Kidney (tissue), 13 donors: ENCODE measurements at regions not wholly inside any gene's neighbourhood (a gene's known extent, or its start where the extent isn't known, plus 50 kb on each side); places are given as distances from the start of the nearest gene placed in this dataset.

Experiments
- DNase-seq, 5 donors: peaks; one replicate each; pipeline ENCODE4 v3.0.0-alpha.2; 2013 to 2020
- FAIRE-seq: peaks from 2 replicates; lab custom pipeline; 2012; peaks lifted over from hg19 to GRCh38; lab: Jason Lieb, UNC
- H3K27ac ChIP-seq, 2 donors: one replicate each; pipeline ENCODE4 v1.7.0; 2013; ENCODE audit warnings: low read depth in 2 of 2, low read length in 2 of 2, inconsistent platforms in 1 of 2
- H3K27me3 ChIP-seq: one replicate; pipeline ENCODE4 v1.7.1; 2013; ENCODE audit warnings: low read length, inconsistent platforms; ENCODE audit not compliant: control insufficient read depth, insufficient read depth
- H3K36me3 ChIP-seq, 3 donors: one replicate each; pipeline versions ENCODE4 v1.7.0 to v1.7.1; 2013; ENCODE audit warnings: low read length in 3 of 3, control low read depth in 1 of 3, inconsistent platforms in 1 of 3; ENCODE audit not compliant: insufficient read depth in 3 of 3, control insufficient read depth in 2 of 3
- H3K4me1 ChIP-seq, 3 donors: one replicate each; pipeline versions ENCODE4 v1.7.0 to v1.7.1; 2013; ENCODE audit warnings: low read length in 3 of 3, inconsistent platforms in 1 of 3, low read depth in 1 of 3; ENCODE audit not compliant: control insufficient read depth in 2 of 3, insufficient read depth in 2 of 3
- H3K4me3 ChIP-seq, 3 donors: one replicate each; pipeline versions ENCODE4 v1.7.0 to v1.8.1; 2013; ENCODE audit warnings: low read length in 3 of 3, control low read depth in 1 of 3, inconsistent platforms in 1 of 3
- H3K9ac ChIP-seq, 3 donors: one replicate each; pipeline versions ENCODE4 v1.7.0 to v1.7.1; 2013; ENCODE audit warnings: low read length in 3 of 3, control low read depth in 1 of 3, inconsistent platforms in 1 of 3
- H3K9me3 ChIP-seq, 3 donors: one replicate each; pipeline versions ENCODE4 v1.7.0 to v1.7.1; 2013; ENCODE audit warnings: low read length in 3 of 3, control low read depth in 1 of 3, inconsistent platforms in 1 of 3; ENCODE audit not compliant: control insufficient read depth in 2 of 3, insufficient read depth in 1 of 3
- CTCF ChIP-seq: IDR thresholded peaks from 3 replicates; pipeline ENCODE4 v1.5.1; 2012; ENCODE audit warnings: mild to moderate bottlenecking, moderate library complexity, borderline replicate concordance; ENCODE audit not compliant: insufficient read depth; ENCODE audit errors: extremely low read depth
- intact Hi-C: fragments of 100-400 bp; cut with DNase I; formaldehyde crosslinking; loops from one replicate; pipeline ENCODE4 v1.11.1; 2022
- donor health status: control.
- donor health status: control.
- donor health status: control.
- donor health status: control.
- donor health status: control.
- donor health status: DM: yes; HTN: yes; CAD: no.
- donor health status: Normal renal cell carcinoma (clear cell type).

DNA sequence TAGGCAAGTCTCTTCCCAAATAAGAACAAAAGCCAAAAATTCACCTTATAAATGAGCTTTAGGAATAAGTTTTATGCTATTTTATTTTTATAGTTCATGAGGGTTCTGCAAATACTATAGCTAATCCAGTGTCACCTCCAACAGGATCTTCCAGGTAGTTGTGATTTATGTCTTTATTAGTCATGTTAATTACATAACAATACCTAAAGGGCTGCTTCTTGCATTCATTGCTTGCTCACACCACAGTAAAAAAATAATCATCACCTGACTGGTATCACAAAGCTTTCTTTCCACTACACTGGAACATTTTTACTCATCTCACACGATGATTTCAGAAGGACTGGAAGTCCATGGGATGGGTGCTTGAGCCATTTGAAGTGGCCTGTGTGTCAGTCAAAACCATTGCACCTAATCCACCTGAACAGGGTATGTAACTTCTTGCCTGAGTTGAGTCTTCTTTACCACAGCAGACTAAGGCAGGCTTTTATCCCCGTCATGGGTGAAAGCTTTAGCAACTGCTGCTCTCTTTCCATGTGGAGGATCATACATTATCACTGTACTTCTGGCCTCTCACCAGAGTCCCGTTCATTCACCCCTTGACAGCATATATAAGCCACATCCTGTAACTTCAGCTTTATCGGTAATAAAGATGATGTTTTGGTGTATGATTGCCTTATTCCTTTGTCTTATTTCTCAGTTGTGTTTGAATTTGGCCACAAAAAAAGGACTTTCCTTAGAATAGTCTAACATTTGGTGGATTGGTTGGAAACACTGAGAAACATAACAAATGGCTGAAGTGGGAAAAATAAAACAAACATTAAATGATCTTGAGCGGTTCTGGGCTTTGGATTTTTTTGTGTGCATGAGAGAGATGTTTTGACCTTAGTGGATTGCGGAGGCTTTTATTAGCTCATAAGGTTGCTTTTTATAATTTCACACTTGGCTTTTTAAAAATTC is 382.6 kb upstream of the THBS1 start:
- no peaks in the 10 kb centered on the region for H3K9me3 ChIP-seq
- H3K4me1 ChIP-seq: no peaks in the 10 kb centered on the region
- intact Hi-C loops: no loop called here
- H3K27ac ChIP-seq: no peak overlapping the region
- H3K4me3 ChIP-seq: no peak overlapping the region
- FAIRE-seq (no peak), DNase-seq (peak in 2 of 5 donors; percentile 19 to 53)
- H3K36me3 ChIP-seq: no peaks in the 10 kb centered on the region
- H3K9ac ChIP-seq: no peak overlapping the region
- no peak for TF ChIP-seq CTCF
- H3K27me3 ChIP-seq: no peaks in the 10 kb centered on the region

DNA sequence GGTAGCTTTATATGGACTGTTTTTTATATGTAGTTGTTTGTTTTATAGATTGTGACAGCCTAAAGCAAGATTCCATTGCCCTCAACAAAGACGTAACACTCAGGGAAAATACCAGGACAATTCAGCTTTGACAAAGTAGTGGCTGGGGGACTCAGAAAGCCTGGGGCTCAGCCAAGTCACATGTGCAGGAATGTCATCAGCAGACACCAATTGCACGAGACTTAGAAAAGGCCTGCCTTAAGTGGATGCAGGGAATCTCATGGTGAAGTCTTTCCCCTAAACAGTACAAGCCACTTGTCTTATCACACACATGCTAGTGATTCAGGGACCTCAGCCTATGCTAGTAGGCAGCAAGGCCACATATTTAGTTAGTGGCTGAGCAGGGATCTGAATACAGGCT is 381.8 kb upstream of the THBS1 start:
- Histone ChIP-seq H3K27ac (no peak overlapping the region), H3K4me3 (no peak overlapping the region), H3K36me3 (no peaks in the 10 kb centered on the region), H3K4me1 (no peaks in the 10 kb centered on the region), H3K9ac (no peak overlapping the region), H3K9me3 (no peaks in the 10 kb centered on the region), H3K27me3 (no peaks in the 10 kb centered on the region)
- no peak for TF ChIP-seq CTCF
- intact Hi-C loops: no loop called here
- DNase-seq (peak; percentile 33 to 90 (median 55)), FAIRE-seq (no peak)

GRCh38 chr15:39200586-39200985 is 380.3 kb upstream of the THBS1 start:
- H3K9ac ChIP-seq: no peak overlapping the region
- FAIRE-seq (no peak), DNase-seq (no peak)
- H3K36me3 ChIP-seq: no peaks in the 10 kb centered on the region
- no peak overlapping the region for H3K4me3 ChIP-seq
- intact Hi-C loops: no loop called here
- no peak for TF ChIP-seq CTCF
- H3K4me1 ChIP-seq: no peaks in the 10 kb centered on the region
- no peaks in the 10 kb centered on the region for H3K9me3 ChIP-seq
- no peak overlapping the region for H3K27ac ChIP-seq
- no peaks in the 10 kb centered on the region for H3K27me3 ChIP-seq
